Activated CD4-positive, alpha-beta memory T cell treated with anti-CD3 and anti-CD28 coated beads, Interleukin-2, amount 10 ng/mL, durations not matched to agents 7 days and 5 days (primary cell): ENCODE measurements at regions not wholly inside any gene's neighbourhood (a gene's known extent, or its start where the extent isn't known, plus 50 kb on each side); places are given as distances from the start of the nearest gene placed in this dataset.

ENCODE experiments used
- CTCF ChIA-PET: fragments of 350-600 bp; sonication (Branson Sonifier 250); formaldehyde crosslinking; loops from one replicate; lab custom pipeline; 2021; ENCODE audit warnings: antibody characterized with exemption, inconsistent platforms; lab: Charles Lee
- POLR2A ChIA-PET: fragments of 350-600 bp; sonication (Branson Sonifier 250); formaldehyde crosslinking; loops from one replicate; lab custom pipeline; 2021; ENCODE audit warnings: antibody characterized with exemption; lab: Charles Lee
- DNase-seq: peaks from one replicate; pipeline ENCODE4 v3.0.0-alpha.2; 2020
- H3K27ac Mint-ChIP-seq: one replicate; pipeline ENCODE4 v1.8.0; 2021; ENCODE audit warnings: mild to moderate bottlenecking, mixed read lengths
- H3K27me3 Mint-ChIP-seq: one replicate; pipeline ENCODE4 v1.8.0; 2021; ENCODE audit warnings: mixed read lengths
- H3K36me3 Mint-ChIP-seq: one replicate; pipeline ENCODE4 v1.8.0; 2021; ENCODE audit warnings: low read depth, mixed read lengths
- H3K4me1 Mint-ChIP-seq: one replicate; pipeline ENCODE4 v1.8.0; 2021; ENCODE audit warnings: mixed read lengths
- H3K4me3 Mint-ChIP-seq: one replicate; pipeline ENCODE4 v1.8.0; 2021; ENCODE audit warnings: mild to moderate bottlenecking, mixed read lengths
- H3K9me3 Mint-ChIP-seq: one replicate; pipeline ENCODE4 v1.8.0; 2021; ENCODE audit warnings: mixed read lengths

GRCh38 chr12:93944911-93945310, 203.5 kb upstream of the PLXNC1 start:
- ChIA-PET CTCF (no interaction called here), POLR2A (no interaction called here)
- peaks cover 10% of the 10 kb centered on the region for H3K9me3 Mint-ChIP-seq
- no peak overlapping the region for H3K27ac Mint-ChIP-seq
- H3K36me3 Mint-ChIP-seq: peaks cover 3% of the 10 kb centered on the region
- DNase-seq: no peak
- H3K4me3 Mint-ChIP-seq: no peak overlapping the region
- no peaks in the 10 kb centered on the region for H3K4me1 Mint-ChIP-seq
- peaks cover 20% of the 10 kb centered on the region for H3K27me3 Mint-ChIP-seq

- Mint-ChIP-seq H3K9me3 (peaks cover 8% of the 10 kb centered on the region), H3K36me3 (peaks cover 9% of the 10 kb centered on the region), H3K4me3 (no peak overlapping the region), H3K27me3 (peaks cover 20% of the 10 kb centered on the region), H3K4me1 (peaks cover 2% of the 10 kb centered on the region), H3K27ac (no peak overlapping the region)
- DNase-seq: no peak
- ChIA-PET CTCF (no interaction called here), POLR2A (no interaction called here)
Observed at GRCh38 chr12:93946542-93947150, 201.7 kb upstream of the PLXNC1 start.

- Mint-ChIP-seq H3K4me3 (no peak overlapping the region), H3K27me3 (peaks cover 20% of the 10 kb centered on the region), H3K36me3 (peaks cover 9% of the 10 kb centered on the region), H3K9me3 (peaks cover 8% of the 10 kb centered on the region), H3K27ac (no peak overlapping the region), H3K4me1 (peaks cover 7% of the 10 kb centered on the region)
- ChIA-PET CTCF (interaction anchor here (0.8 kb wide), 1 partner anchor 26 kb away, joined by 3 read pairs; no protein-coding TSS in a partner anchor), POLR2A (no interaction called here)
- DNase-seq: no peak
Observed at GRCh38 chr12:93947486-93947885, 200.9 kb upstream of the PLXNC1 start.

GRCh38 chr12:93950311-93950710, 198.1 kb upstream of the PLXNC1 start:
- POLR2A ChIA-PET: no interaction called here
- Mint-ChIP-seq H3K27me3 (peaks cover 20% of the 10 kb centered on the region), H3K4me3 (no peak overlapping the region)

GRCh38 chr12:93954166-93955112, 193.9 kb upstream of the PLXNC1 start:
- H3K27me3 Mint-ChIP-seq: peaks cover 1% of the 10 kb centered on the region
- peaks cover 8% of the 10 kb centered on the region for H3K4me1 Mint-ChIP-seq
- H3K36me3 Mint-ChIP-seq: peaks cover 9% of the 10 kb centered on the region
- no peak overlapping the region for H3K27ac Mint-ChIP-seq
- no peak overlapping the region for H3K4me3 Mint-ChIP-seq
- H3K9me3 Mint-ChIP-seq: peaks cover 10% of the 10 kb centered on the region
- DNase-seq: no peak
- POLR2A ChIA-PET: no interaction called here
- CTCF ChIA-PET: interaction anchor here (1.8 kb wide), 1 partner anchor 54 kb away, joined by 6 read pairs; no protein-coding TSS in a partner anchor

More at GRCh38 chr12:93950311-93950710, 198.1 kb upstream of the PLXNC1 start:
- no peak for DNase-seq
- H3K36me3 Mint-ChIP-seq: peaks cover 9% of the 10 kb centered on the region
- peaks cover 8% of the 10 kb centered on the region for H3K4me1 Mint-ChIP-seq
- H3K9me3 Mint-ChIP-seq: peaks cover 8% of the 10 kb centered on the region
- CTCF ChIA-PET: interaction anchor here (0.7 kb wide), 1 partner anchor 228 kb away, joined by 3 read pairs; no protein-coding TSS in a partner anchor
- H3K27ac Mint-ChIP-seq: no peak overlapping the region

GRCh38 chr12:93956551-93956950, 191.8 kb upstream of the PLXNC1 start:
- Mint-ChIP-seq H3K9me3 (peaks cover 9% of the 10 kb centered on the region), H3K27me3 (peaks cover 2% of the 10 kb centered on the region), H3K4me1 (peaks cover 7% of the 10 kb centered on the region), H3K4me3 (no peak overlapping the region), H3K36me3 (no peaks in the 10 kb centered on the region), H3K27ac (no peak overlapping the region)
- CTCF ChIA-PET: interaction anchor here (0.6 to 2.0 kb wide), 2 partner anchors 145 to 1144 kb away, joined by 4 to 9 read pairs; no protein-coding TSS in a partner anchor
- DNase-seq: no peak
- POLR2A ChIA-PET: no interaction called here

GRCh38 chr12:93957168-93957567, 191.2 kb upstream of the PLXNC1 start:
- Mint-ChIP-seq H3K4me3 (no peak overlapping the region), H3K9me3 (peaks cover 9% of the 10 kb centered on the region), H3K27me3 (peaks cover 2% of the 10 kb centered on the region), H3K36me3 (no peaks in the 10 kb centered on the region), H3K27ac (no peak overlapping the region), H3K4me1 (peaks cover 4% of the 10 kb centered on the region)
- DNase-seq: no peak
- ChIA-PET CTCF (interaction anchor here (2.0 kb wide), 1 partner anchor 145 kb away, joined by 9 read pairs; no protein-coding TSS in a partner anchor), POLR2A (no interaction called here)

- ChIA-PET POLR2A (no interaction called here), CTCF (no interaction called here)
- Mint-ChIP-seq H3K4me1 (no peaks in the 10 kb centered on the region), H3K36me3 (no peaks in the 10 kb centered on the region), H3K4me3 (no peak overlapping the region), H3K27ac (no peak overlapping the region), H3K27me3 (peaks cover 2% of the 10 kb centered on the region), H3K9me3 (peaks cover 9% of the 10 kb centered on the region)
- no peak for DNase-seq
Observed at GRCh38 chr12:93957870-93958269, 190.5 kb upstream of the PLXNC1 start.

GRCh38 chr12:93959657-93960056, 188.7 kb upstream of the PLXNC1 start:
- Mint-ChIP-seq H3K9me3 (peaks cover 9% of the 10 kb centered on the region), H3K4me3 (no peak overlapping the region), H3K27me3 (peaks cover 2% of the 10 kb centered on the region), H3K4me1 (no peaks in the 10 kb centered on the region), H3K27ac (no peak overlapping the region), H3K36me3 (no peaks in the 10 kb centered on the region)
- DNase-seq: no peak
- POLR2A ChIA-PET: no interaction called here
- CTCF ChIA-PET: interaction anchor here (0.6 kb wide), 1 partner anchor 110 kb away, joined by 4 read pairs; no protein-coding TSS in a partner anchor

- ChIA-PET POLR2A (no interaction called here), CTCF (no interaction called here)
- H3K4me3 Mint-ChIP-seq: no peak overlapping the region
- DNase-seq: no peak
- H3K36me3 Mint-ChIP-seq: no peaks in the 10 kb centered on the region
- H3K27me3 Mint-ChIP-seq: peaks cover 5% of the 10 kb centered on the region
- no peak overlapping the region for H3K27ac Mint-ChIP-seq
- H3K4me1 Mint-ChIP-seq: no peaks in the 10 kb centered on the region
- peaks cover 9% of the 10 kb centered on the region for H3K9me3 Mint-ChIP-seq
Observed at GRCh38 chr12:93960521-93960920, 187.9 kb upstream of the PLXNC1 start.

- CTCF ChIA-PET: no interaction called here
- Mint-ChIP-seq H3K9me3 (no peaks in the 10 kb centered on the region), H3K27ac (no peak overlapping the region), H3K36me3 (no peaks in the 10 kb centered on the region), H3K4me1 (no peaks in the 10 kb centered on the region), H3K4me3 (no peak overlapping the region), H3K27me3 (peaks cover 8% of the 10 kb centered on the region)
- POLR2A ChIA-PET: no interaction called here
- no peak for DNase-seq
Observed at GRCh38 chr12:93962336-93962735, 186.0 kb upstream of the PLXNC1 start.

- H3K27ac Mint-ChIP-seq: no peak overlapping the region
- no peaks in the 10 kb centered on the region for H3K9me3 Mint-ChIP-seq
- H3K4me3 Mint-ChIP-seq: no peak overlapping the region
- no peak for DNase-seq
- no peaks in the 10 kb centered on the region for H3K36me3 Mint-ChIP-seq
- H3K27me3 Mint-ChIP-seq: peaks cover 15% of the 10 kb centered on the region
- ChIA-PET POLR2A (no interaction called here), CTCF (interaction anchor here (0.7 kb wide), 1 partner anchor 12 kb away, joined by 3 read pairs; no protein-coding TSS in a partner anchor)
- H3K4me1 Mint-ChIP-seq: peaks cover 2% of the 10 kb centered on the region
Observed at GRCh38 chr12:93964936-93965335, 183.4 kb upstream of the PLXNC1 start.

- Mint-ChIP-seq H3K27ac (no peak overlapping the region), H3K27me3 (peaks cover 18% of the 10 kb centered on the region), H3K36me3 (no peaks in the 10 kb centered on the region), H3K4me3 (no peak overlapping the region), H3K9me3 (no peaks in the 10 kb centered on the region), H3K4me1 (peaks cover 2% of the 10 kb centered on the region)
- ChIA-PET CTCF (interaction anchor here (1.1 kb wide), 1 partner anchor 463 kb away, joined by 3 read pairs; no protein-coding TSS in a partner anchor), POLR2A (no interaction called here)
- DNase-seq: no peak
Observed at GRCh38 chr12:93966516-93967133, 181.8 kb upstream of the PLXNC1 start.
